Kidney (tissue), 13 donors: ENCODE measurements at regions not wholly inside any gene's neighbourhood (a gene's known extent, or its start where the extent isn't known, plus 50 kb on each side); places are given as distances from the start of the nearest gene placed in this dataset.

Experiments used
- DNase-seq, 5 donors: peaks; one replicate each; pipeline ENCODE4 v3.0.0-alpha.2; 2013 to 2020
- FAIRE-seq: peaks from 2 replicates; lab custom pipeline; 2012; peaks lifted over from hg19 to GRCh38; lab: Jason Lieb, UNC
- H3K27ac ChIP-seq, 2 donors: one replicate each; pipeline ENCODE4 v1.7.0; 2013; ENCODE audit warnings: low read depth in 2 of 2, low read length in 2 of 2, inconsistent platforms in 1 of 2
- H3K27me3 ChIP-seq: one replicate; pipeline ENCODE4 v1.7.1; 2013; ENCODE audit warnings: low read length, inconsistent platforms; ENCODE audit not compliant: control insufficient read depth, insufficient read depth
- H3K36me3 ChIP-seq, 3 donors: one replicate each; pipeline versions ENCODE4 v1.7.0 to v1.7.1; 2013; ENCODE audit warnings: low read length in 3 of 3, control low read depth in 1 of 3, inconsistent platforms in 1 of 3; ENCODE audit not compliant: insufficient read depth in 3 of 3, control insufficient read depth in 2 of 3
- H3K4me1 ChIP-seq, 3 donors: one replicate each; pipeline versions ENCODE4 v1.7.0 to v1.7.1; 2013; ENCODE audit warnings: low read length in 3 of 3, inconsistent platforms in 1 of 3, low read depth in 1 of 3; ENCODE audit not compliant: control insufficient read depth in 2 of 3, insufficient read depth in 2 of 3
- H3K4me3 ChIP-seq, 3 donors: one replicate each; pipeline versions ENCODE4 v1.7.0 to v1.8.1; 2013; ENCODE audit warnings: low read length in 3 of 3, control low read depth in 1 of 3, inconsistent platforms in 1 of 3
- H3K9ac ChIP-seq, 3 donors: one replicate each; pipeline versions ENCODE4 v1.7.0 to v1.7.1; 2013; ENCODE audit warnings: low read length in 3 of 3, control low read depth in 1 of 3, inconsistent platforms in 1 of 3
- H3K9me3 ChIP-seq, 3 donors: one replicate each; pipeline versions ENCODE4 v1.7.0 to v1.7.1; 2013; ENCODE audit warnings: low read length in 3 of 3, control low read depth in 1 of 3, inconsistent platforms in 1 of 3; ENCODE audit not compliant: control insufficient read depth in 2 of 3, insufficient read depth in 1 of 3
- CTCF ChIP-seq: IDR thresholded peaks from 3 replicates; pipeline ENCODE4 v1.5.1; 2012; ENCODE audit warnings: mild to moderate bottlenecking, moderate library complexity, borderline replicate concordance; ENCODE audit not compliant: insufficient read depth; ENCODE audit errors: extremely low read depth
- intact Hi-C: fragments of 100-400 bp; cut with DNase I; formaldehyde crosslinking; loops from one replicate; pipeline ENCODE4 v1.11.1; 2022
- donor health status: control.
- donor health status: control.
- donor health status: control.
- donor health status: control.
- donor health status: control.
- donor health status: DM: yes; HTN: yes; CAD: no.
- donor health status: Normal renal cell carcinoma (clear cell type).

- intact Hi-C loops: no loop called here
- no peak overlapping the region for H3K9ac ChIP-seq
- H3K36me3 ChIP-seq: no peaks in the 10 kb centered on the region
- FAIRE-seq (no peak), DNase-seq (no peak)
- H3K4me1 ChIP-seq: peaks cover 0 to 2% (median 0%) of the 10 kb centered on the region in 3 donors
- H3K4me3 ChIP-seq: no peak overlapping the region
- no peak overlapping the region for H3K27ac ChIP-seq
- no peaks in the 10 kb centered on the region for H3K9me3 ChIP-seq
- no peak for TF ChIP-seq CTCF
- H3K27me3 ChIP-seq: no peaks in the 10 kb centered on the region
These were observed 115.1 kb upstream of the PROK2 start for GRCh38 chr3:71900057-71900456.

GRCh38 chr3:71896751-71897150 lies 111.8 kb upstream of the PROK2 start:
- H3K27ac ChIP-seq: no peak overlapping the region
- DNase-seq (no peak), FAIRE-seq (no peak)
- no peaks in the 10 kb centered on the region for H3K27me3 ChIP-seq
- H3K4me3 ChIP-seq: no peak overlapping the region
- no peaks in the 10 kb centered on the region for H3K9me3 ChIP-seq
- intact Hi-C loops: no loop called here
- no peaks in the 10 kb centered on the region for H3K36me3 ChIP-seq
- H3K4me1 ChIP-seq: no peaks in the 10 kb centered on the region
- TF ChIP-seq CTCF: no peak
- no peak overlapping the region for H3K9ac ChIP-seq

GRCh38 chr3:71893702-71894479 lies 108.9 kb upstream of the PROK2 start:
- Histone ChIP-seq H3K4me1 (no peaks in the 10 kb centered on the region), H3K36me3 (no peaks in the 10 kb centered on the region), H3K4me3 (no peak overlapping the region), H3K9me3 (no peaks in the 10 kb centered on the region), H3K27ac (no peak overlapping the region), H3K9ac (no peak overlapping the region), H3K27me3 (no peaks in the 10 kb centered on the region)
- DNase-seq (no peak), FAIRE-seq (no peak)
- intact Hi-C loops: no loop called here
- TF ChIP-seq CTCF: no peak
